DOHH2 (cell line): ENCODE measurements at regions not wholly inside any gene's neighbourhood (a gene's known extent, or its start where the extent isn't known, plus 50 kb on each side); places are given as distances from the start of the nearest gene placed in this dataset.

ENCODE experiments used
- CTCF ChIP-seq: fragments of 200-600 bp; sonication (generic); IDR thresholded peaks from one replicate; pipeline ENCODE4 v1.5.1; 2014; ENCODE audit warnings: antibody characterized with exemption, mild to moderate bottlenecking, low read depth, low read length; ENCODE audit not compliant: poor library complexity, severe bottlenecking
- EZH2phosphoT487 ChIP-seq: fragments of 200-600 bp; sonication (generic); IDR thresholded peaks from 2 replicates; pipeline ENCODE4 v1.6.1; 2017; ENCODE audit warnings: borderline replicate concordance, mild to moderate bottlenecking, antibody characterized with exemption, low read length, moderate library complexity, mixed read lengths

DNA sequence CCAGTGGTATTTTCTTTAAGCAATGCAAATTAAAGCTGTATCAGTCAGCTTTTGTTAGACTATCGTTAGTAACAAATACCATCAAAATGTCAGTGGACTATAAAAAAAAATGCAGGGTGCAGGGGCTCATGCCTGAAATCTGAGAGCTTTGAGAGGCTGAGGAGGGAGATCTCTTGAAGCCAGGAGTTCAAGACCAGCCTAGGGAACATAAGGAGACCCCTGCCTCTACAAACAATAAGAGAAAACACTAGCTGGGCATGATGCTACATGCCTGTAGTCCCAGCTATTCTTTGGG lies 253.7 kb downstream of the MYCN start:
- TF ChIP-seq CTCF, result no peak
- no peak for TF ChIP-seq EZH2phosphoT487
